ENCODE measurements at regions not wholly inside any gene's neighbourhood (a gene's known extent, or its start where the extent isn't known, plus 50 kb on each side); places are given as distances from the start of the nearest gene placed in this dataset.

GRCh38 chr4:130901321-130901720, 1805.4 kb downstream of the C4orf33 start:
- no peak overlapping the region for H3K18ac ChIP-seq (ENCODE audit: low read length)
- no peak overlapping the region for H3K4me3 ChIP-seq (ENCODE audit: low read length in 2 of 2)
- no peaks in the 10 kb centered on the region for H3K36me3 ChIP-seq (replicated peaks in 1 of 2; ENCODE audit: control insufficient read depth in 2 of 2, insufficient read depth in 2 of 2, low read length in 2 of 2)
- H2BK12ac ChIP-seq (ENCODE audit: low read length) = no peak overlapping the region
- H3K14ac ChIP-seq (ENCODE audit: low read length) = no peak overlapping the region
- H3K79me1 ChIP-seq (ENCODE audit: low read depth, low read length) = no peaks in the 10 kb centered on the region
- no CpG with 5 or more reads among the region's 5 CpGs for WGBS, 2 donors (ENCODE audit: extremely low coverage in 2 of 2, insufficient read length in 2 of 2, insufficient replicate concordance in 1 of 2)
- H3K27me3 ChIP-seq (ENCODE audit: control insufficient read depth in 3 of 3, insufficient read depth in 3 of 3, low read depth in 1 of 3, low read length in 3 of 3) = no peaks in the 10 kb centered on the region
- no peak overlapping the region for H2BK5ac ChIP-seq (ENCODE audit: low read length)
- no peak overlapping the region for H3K27ac ChIP-seq (replicated peaks; ENCODE audit: low read length)
- no peaks in the 10 kb centered on the region for H3K9me3 ChIP-seq (replicated peaks in 1 of 2; ENCODE audit: control insufficient read depth in 2 of 2, insufficient read depth in 1 of 2, low read depth in 1 of 2, low read length in 2 of 2)
- no peak for DNase-seq (ENCODE audit: low spot score)
- no peaks in the 10 kb centered on the region for H3K4me1 ChIP-seq (ENCODE audit: control insufficient read depth in 2 of 2, insufficient read depth in 1 of 2, low read depth in 1 of 2, low read length in 2 of 2)
- no peak overlapping the region for H4K91ac ChIP-seq (ENCODE audit: low read depth, low read length, poor library complexity)
- H3K4ac ChIP-seq (ENCODE audit: low read length) = no peak overlapping the region
- no peak overlapping the region for H2BK15ac ChIP-seq (ENCODE audit: low read length)
- H3K9ac ChIP-seq (ENCODE audit: low read depth, low read length, poor library complexity) = no peak overlapping the region
- no peak overlapping the region for H2BK120ac ChIP-seq (ENCODE audit: low read depth, low read length)
- no peak overlapping the region for H2AK5ac ChIP-seq (ENCODE audit: low read depth, low read length)
- no peak overlapping the region for H3K23ac ChIP-seq (ENCODE audit: low read depth, low read length, poor library complexity)
- no peak overlapping the region for H2AFZ ChIP-seq (ENCODE audit: low read length)
- no peak overlapping the region for H4K8ac ChIP-seq (ENCODE audit: low read depth, low read length)
- no peak overlapping the region for H3K4me2 ChIP-seq (ENCODE audit: insufficient read depth, low read length, poor library complexity, severe bottlenecking)

GRCh38 chr4:130922955-130923354, 1827.0 kb downstream of the C4orf33 start:
- no peak overlapping the region for H3K14ac ChIP-seq (ENCODE audit: low read length)

GRCh38 chr4:130955520-130955919, 1859.6 kb downstream of the C4orf33 start:
- no peak overlapping the region for H3K4me3 ChIP-seq (ENCODE audit: low read length in 2 of 2)
- H3K36me3 ChIP-seq (replicated peaks in 1 of 2; ENCODE audit: control insufficient read depth in 2 of 2, insufficient read depth in 2 of 2, low read length in 2 of 2) = no peaks in the 10 kb centered on the region
- no peaks in the 10 kb centered on the region for H3K4me1 ChIP-seq (ENCODE audit: control insufficient read depth in 2 of 2, insufficient read depth in 1 of 2, low read depth in 1 of 2, low read length in 2 of 2)
- H3K27ac ChIP-seq (replicated peaks; ENCODE audit: low read length) = no peak overlapping the region
- H2BK5ac ChIP-seq (ENCODE audit: low read length) = no peak overlapping the region
- H2BK120ac ChIP-seq (ENCODE audit: low read depth, low read length) = no peak overlapping the region
- no peak overlapping the region for H3K23ac ChIP-seq (ENCODE audit: low read depth, low read length, poor library complexity)
- DNase-seq (ENCODE audit: low spot score) = no peak
- H3K4ac ChIP-seq (ENCODE audit: low read length) = no peak overlapping the region
- H3K18ac ChIP-seq (ENCODE audit: low read length) = no peak overlapping the region
- H3K4me2 ChIP-seq (ENCODE audit: insufficient read depth, low read length, poor library complexity, severe bottlenecking) = no peak overlapping the region
- no peak overlapping the region for H4K8ac ChIP-seq (ENCODE audit: low read depth, low read length)
- H3K9ac ChIP-seq (ENCODE audit: low read depth, low read length, poor library complexity) = no peak overlapping the region
- H2BK12ac ChIP-seq (ENCODE audit: low read length) = no peak overlapping the region
- no peak overlapping the region for H3K14ac ChIP-seq (ENCODE audit: low read length)
- no peaks in the 10 kb centered on the region for H3K27me3 ChIP-seq (ENCODE audit: control insufficient read depth in 3 of 3, insufficient read depth in 3 of 3, low read depth in 1 of 3, low read length in 3 of 3)
- no CpG with 5 or more reads among the region's 1 CpG for WGBS, 2 donors (ENCODE audit: extremely low coverage in 2 of 2, insufficient read length in 2 of 2, insufficient replicate concordance in 1 of 2)
- no peak overlapping the region for H2AFZ ChIP-seq (ENCODE audit: low read length)
- no peaks in the 10 kb centered on the region for H3K79me1 ChIP-seq (ENCODE audit: low read depth, low read length)
- no peak overlapping the region for H4K91ac ChIP-seq (ENCODE audit: low read depth, low read length, poor library complexity)
- no peak overlapping the region for H2BK15ac ChIP-seq (ENCODE audit: low read length)
- no peaks in the 10 kb centered on the region for H3K9me3 ChIP-seq (replicated peaks in 1 of 2; ENCODE audit: control insufficient read depth in 2 of 2, insufficient read depth in 1 of 2, low read depth in 1 of 2, low read length in 2 of 2)
- H2AK5ac ChIP-seq (ENCODE audit: low read depth, low read length) = no peak overlapping the region

More at GRCh38 chr4:130922955-130923354, 1827.0 kb downstream of the C4orf33 start:
- DNase-seq (ENCODE audit: low spot score) = no peak
- Histone ChIP-seq H4K8ac (ENCODE audit: low read depth, low read length) (no peak overlapping the region), H2BK5ac (ENCODE audit: low read length) (no peak overlapping the region), H3K23ac (ENCODE audit: low read depth, low read length, poor library complexity) (no peak overlapping the region), H3K9me3 (replicated peaks in 1 of 2; ENCODE audit: control insufficient read depth in 2 of 2, insufficient read depth in 1 of 2, low read depth in 1 of 2, low read length in 2 of 2) (peaks cover 0 to 3% of the 10 kb centered on the region in 2 donors), H2BK120ac (ENCODE audit: low read depth, low read length) (no peak overlapping the region), H3K4me2 (ENCODE audit: insufficient read depth, low read length, poor library complexity, severe bottlenecking) (no peak overlapping the region), H4K91ac (ENCODE audit: low read depth, low read length, poor library complexity) (no peak overlapping the region), H3K36me3 (replicated peaks in 1 of 2; ENCODE audit: control insufficient read depth in 2 of 2, insufficient read depth in 2 of 2, low read length in 2 of 2) (no peaks in the 10 kb centered on the region), H2BK15ac (ENCODE audit: low read length) (no peak overlapping the region), H3K4me3 (ENCODE audit: low read length in 2 of 2) (no peak overlapping the region), H3K27ac (replicated peaks; ENCODE audit: low read length) (no peak overlapping the region), H3K4me1 (ENCODE audit: control insufficient read depth in 2 of 2, insufficient read depth in 1 of 2, low read depth in 1 of 2, low read length in 2 of 2) (no peaks in the 10 kb centered on the region), H2BK12ac (ENCODE audit: low read length) (no peak overlapping the region), H2AFZ (ENCODE audit: low read length) (no peak overlapping the region), H2AK5ac (ENCODE audit: low read depth, low read length) (no peak overlapping the region), H3K9ac (ENCODE audit: low read depth, low read length, poor library complexity) (no peak overlapping the region), H3K27me3 (ENCODE audit: control insufficient read depth in 3 of 3, insufficient read depth in 3 of 3, low read depth in 1 of 3, low read length in 3 of 3) (no peaks in the 10 kb centered on the region), H3K4ac (ENCODE audit: low read length) (no peak overlapping the region), H3K18ac (ENCODE audit: low read length) (no peak overlapping the region), H3K79me1 (ENCODE audit: low read depth, low read length) (no peaks in the 10 kb centered on the region)
- WGBS, 2 donors (ENCODE audit: extremely low coverage in 2 of 2, insufficient read length in 2 of 2, insufficient replicate concordance in 1 of 2) = no CpG with 5 or more reads among the region's 2 CpGs

GRCh38 chr4:130985371-130985770, 1889.4 kb downstream of the C4orf33 start:
- H2BK120ac ChIP-seq (ENCODE audit: low read depth, low read length) = no peak overlapping the region
- peak overlapping the region; percentile 2 for H2AFZ ChIP-seq (ENCODE audit: low read length)
- H3K9ac ChIP-seq (ENCODE audit: low read depth, low read length, poor library complexity) = no peak overlapping the region
- no peak overlapping the region for H2AK5ac ChIP-seq (ENCODE audit: low read depth, low read length)
- no peak overlapping the region for H2BK12ac ChIP-seq (ENCODE audit: low read length)
- no peak overlapping the region for H3K18ac ChIP-seq (ENCODE audit: low read length)
- no CpG with 5 or more reads among the region's 4 CpGs for WGBS, 2 donors (ENCODE audit: extremely low coverage in 2 of 2, insufficient read length in 2 of 2, insufficient replicate concordance in 1 of 2)
- H3K27me3 ChIP-seq (ENCODE audit: control insufficient read depth in 3 of 3, insufficient read depth in 3 of 3, low read depth in 1 of 3, low read length in 3 of 3) = no peaks in the 10 kb centered on the region
- no peak overlapping the region for H3K27ac ChIP-seq (replicated peaks; ENCODE audit: low read length)
- no peak overlapping the region for H2BK15ac ChIP-seq (ENCODE audit: low read length)
- H3K4me1 ChIP-seq (ENCODE audit: control insufficient read depth in 2 of 2, insufficient read depth in 1 of 2, low read depth in 1 of 2, low read length in 2 of 2) = no peaks in the 10 kb centered on the region
- peaks cover 0 to 4% of the 10 kb centered on the region in 2 donors for H3K9me3 ChIP-seq (replicated peaks in 1 of 2; ENCODE audit: control insufficient read depth in 2 of 2, insufficient read depth in 1 of 2, low read depth in 1 of 2, low read length in 2 of 2)
- H3K79me1 ChIP-seq (ENCODE audit: low read depth, low read length) = no peaks in the 10 kb centered on the region
- no peak overlapping the region for H3K4ac ChIP-seq (ENCODE audit: low read length)
- H4K91ac ChIP-seq (ENCODE audit: low read depth, low read length, poor library complexity) = no peak overlapping the region
- no peak overlapping the region for H3K4me3 ChIP-seq (ENCODE audit: low read length in 2 of 2)
- no peak overlapping the region for H3K23ac ChIP-seq (ENCODE audit: low read depth, low read length, poor library complexity)
- H3K4me2 ChIP-seq (ENCODE audit: insufficient read depth, low read length, poor library complexity, severe bottlenecking) = no peak overlapping the region
- no peak overlapping the region for H3K14ac ChIP-seq (ENCODE audit: low read length)
- H3K36me3 ChIP-seq (replicated peaks in 1 of 2; ENCODE audit: control insufficient read depth in 2 of 2, insufficient read depth in 2 of 2, low read length in 2 of 2) = no peaks in the 10 kb centered on the region
- DNase-seq (ENCODE audit: low spot score) = peak; percentile 8
- no peak overlapping the region for H2BK5ac ChIP-seq (ENCODE audit: low read length)
- H4K8ac ChIP-seq (ENCODE audit: low read depth, low read length) = no peak overlapping the region

Data from neuronal stem cell (in vitro differentiated cells).